Lower leg skin (tissue), 4 donors: ENCODE measurements at regions not wholly inside any gene's neighbourhood (a gene's known extent, or its start where the extent isn't known, plus 50 kb on each side); places are given as distances from the start of the nearest gene placed in this dataset.
"Not testable (repeated sequence)": the region's sequence is repeated elsewhere in the genome, so short reads cannot be mapped to it uniquely, and the experiment has no call there.

Experiments
- DNase-seq, 2 donors: peaks; one replicate each; pipeline ENCODE4 v3.0.0-alpha.2; 2019; ENCODE audit warnings: low spot score in 2 of 2
- H3K4me3 ChIP-seq: fragments of 200-600 bp; sonication (generic); 2 replicates; pipeline ENCODE4 v1.5.1; 2017; ENCODE audit warnings: mild to moderate bottlenecking, low read depth; ENCODE audit not compliant: poor library complexity, severe bottlenecking
- POLR2A ChIP-seq, 2 donors: fragments of 450-650 bp; IDR thresholded peaks; one replicate each; pipeline ENCODE4 v1.6.1; 2016 to 2017; ENCODE audit warnings: antibody characterized with exemption in 2 of 2, mild to moderate bottlenecking in 1 of 2, moderate library complexity in 1 of 2
- WGBS, 2 donors: methylation state at CpG; one replicate each; pipeline ENCODE4 v1.1.5; 2018; 5-methylcytosine and 5-hydroxymethylcytosine counted together
- intact Hi-C: fragments of 100-400 bp; cut with DNase I; formaldehyde crosslinking; loops from one replicate; pipeline ENCODE4 v1.15.0; 2023; ENCODE audit warnings: low total_unique reads
- TF ChIP-seq, protein P1 (sequence below), 3 donors: fragments of 450-650 bp; IDR thresholded peaks; one replicate each; pipeline ENCODE4 v1.5.1; 2016; ENCODE audit warnings: antibody characterized with exemption in 3 of 3, mild to moderate bottlenecking in 3 of 3, moderate library complexity in 2 of 3

DNA sequence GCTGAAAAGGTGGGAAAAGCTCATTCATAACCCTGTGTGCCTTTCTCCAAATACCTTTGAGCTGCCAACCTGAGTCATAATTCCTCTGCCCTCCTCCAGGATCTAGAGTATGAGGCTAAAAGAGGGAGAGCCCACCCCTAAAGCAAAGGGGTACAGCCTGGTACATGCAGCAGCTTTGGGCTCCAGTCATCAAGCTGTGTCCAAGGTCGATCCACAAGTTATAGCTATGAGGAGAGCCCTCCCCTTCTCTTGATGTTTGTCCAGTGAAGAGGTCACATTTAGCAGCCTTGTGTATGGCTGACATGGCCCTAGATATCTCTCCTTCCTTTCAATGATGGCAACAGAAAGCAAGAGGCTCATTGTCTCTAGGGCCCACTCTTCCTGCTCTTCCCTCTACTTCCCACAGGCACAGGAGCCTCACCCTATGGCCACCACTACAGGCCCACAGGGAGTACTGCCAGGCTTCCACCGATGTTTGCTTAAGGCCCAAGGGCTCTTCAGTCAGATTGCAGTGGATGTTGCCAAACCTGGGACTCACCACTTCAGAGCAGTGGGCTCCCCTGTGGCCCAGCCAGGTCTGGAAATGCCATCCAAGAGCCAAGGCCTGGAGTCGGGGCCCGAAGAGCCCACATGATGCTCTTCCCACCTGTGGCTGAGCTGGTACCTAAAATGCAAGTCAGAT is 176.8 kb downstream of the CD83 start:
- TF ChIP-seq POLR2A (IDR thresholded peaks at IDR 0.05): no peak
- TF ChIP-seq, protein P1, sequence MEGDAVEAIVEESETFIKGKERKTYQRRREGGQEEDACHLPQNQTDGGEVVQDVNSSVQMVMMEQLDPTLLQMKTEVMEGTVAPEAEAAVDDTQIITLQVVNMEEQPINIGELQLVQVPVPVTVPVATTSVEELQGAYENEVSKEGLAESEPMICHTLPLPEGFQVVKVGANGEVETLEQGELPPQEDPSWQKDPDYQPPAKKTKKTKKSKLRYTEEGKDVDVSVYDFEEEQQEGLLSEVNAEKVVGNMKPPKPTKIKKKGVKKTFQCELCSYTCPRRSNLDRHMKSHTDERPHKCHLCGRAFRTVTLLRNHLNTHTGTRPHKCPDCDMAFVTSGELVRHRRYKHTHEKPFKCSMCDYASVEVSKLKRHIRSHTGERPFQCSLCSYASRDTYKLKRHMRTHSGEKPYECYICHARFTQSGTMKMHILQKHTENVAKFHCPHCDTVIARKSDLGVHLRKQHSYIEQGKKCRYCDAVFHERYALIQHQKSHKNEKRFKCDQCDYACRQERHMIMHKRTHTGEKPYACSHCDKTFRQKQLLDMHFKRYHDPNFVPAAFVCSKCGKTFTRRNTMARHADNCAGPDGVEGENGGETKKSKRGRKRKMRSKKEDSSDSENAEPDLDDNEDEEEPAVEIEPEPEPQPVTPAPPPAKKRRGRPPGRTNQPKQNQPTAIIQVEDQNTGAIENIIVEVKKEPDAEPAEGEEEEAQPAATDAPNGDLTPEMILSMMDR (IDR thresholded peaks at IDR 0.05): no peak
- no peak for DNase-seq
- 88 to 93% methylated on average over 4 of the region's 4 CpGs for WGBS, 2 donors
- no peak overlapping the region for H3K4me3 ChIP-seq
- intact Hi-C loops: no loop called here

DNA sequence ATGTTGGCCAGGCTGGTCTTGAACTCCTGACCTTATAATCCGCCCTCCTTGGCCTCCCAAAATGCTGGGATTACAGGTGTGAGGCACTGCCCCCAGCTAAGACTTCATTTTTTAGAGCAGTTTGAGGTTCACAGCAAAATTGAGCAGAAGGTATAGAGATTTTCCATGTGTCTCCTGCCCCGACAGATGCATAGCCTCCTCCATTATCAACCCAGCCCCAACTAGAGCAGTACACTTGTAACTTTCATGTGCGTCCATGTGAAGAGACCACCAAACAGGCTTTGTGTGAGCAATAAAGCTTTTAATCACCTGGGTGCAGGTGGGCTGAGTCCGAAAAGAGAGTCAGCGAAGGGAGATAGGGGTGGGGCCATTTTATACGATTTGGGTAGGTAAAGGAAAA is 179.1 kb downstream of the CD83 start:
- 91 to 94% methylated on average over 6 of the region's 6 CpGs for WGBS, 2 donors
- intact Hi-C loops, H3K4me3 ChIP-seq: not testable (repeated sequence)

DNA sequence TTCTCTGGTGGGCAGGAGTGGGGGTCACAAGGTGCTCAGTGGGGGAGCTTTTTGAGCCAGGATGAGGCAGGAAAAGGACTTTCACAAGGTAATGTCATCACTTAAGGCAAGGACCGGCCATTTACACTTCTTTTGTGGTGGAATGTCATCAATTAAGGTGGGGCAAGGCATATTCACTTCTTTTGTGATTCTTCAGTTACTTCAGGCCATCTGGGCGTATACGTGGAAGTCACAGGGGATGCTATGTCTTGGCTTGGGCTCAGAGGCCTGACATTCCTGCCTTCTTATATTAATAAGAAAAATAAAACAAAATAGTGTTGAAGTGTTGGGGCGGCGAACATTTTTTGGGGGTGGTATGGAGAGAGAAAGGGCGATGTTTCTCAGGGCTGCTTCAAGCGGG is 179.5 kb downstream of the CD83 start:
- H3K4me3 ChIP-seq, intact Hi-C loops, DNase-seq: not testable (repeated sequence)
- WGBS, 2 donors: 97 to 99% methylated on average over 7 of the region's 7 CpGs

More for the DNA sequence above, 179.1 kb downstream of the CD83 start:
- not testable (repeated sequence) for DNase-seq

GRCh38 chr6:14300189-14300588 is 182.6 kb downstream of the CD83 start:
- DNase-seq, H3K4me3 ChIP-seq, intact Hi-C loops: not testable (repeated sequence)
- 90 to 96% methylated on average over 16 of the region's 16 CpGs for WGBS, 2 donors

GRCh38 chr6:14300721-14301120 is 183.1 kb downstream of the CD83 start:
- intact Hi-C loops, H3K4me3 ChIP-seq, DNase-seq: not testable (repeated sequence)
- WGBS, 2 donors: 91 to 92% methylated on average over 6 of the region's 9 CpGs

DNA sequence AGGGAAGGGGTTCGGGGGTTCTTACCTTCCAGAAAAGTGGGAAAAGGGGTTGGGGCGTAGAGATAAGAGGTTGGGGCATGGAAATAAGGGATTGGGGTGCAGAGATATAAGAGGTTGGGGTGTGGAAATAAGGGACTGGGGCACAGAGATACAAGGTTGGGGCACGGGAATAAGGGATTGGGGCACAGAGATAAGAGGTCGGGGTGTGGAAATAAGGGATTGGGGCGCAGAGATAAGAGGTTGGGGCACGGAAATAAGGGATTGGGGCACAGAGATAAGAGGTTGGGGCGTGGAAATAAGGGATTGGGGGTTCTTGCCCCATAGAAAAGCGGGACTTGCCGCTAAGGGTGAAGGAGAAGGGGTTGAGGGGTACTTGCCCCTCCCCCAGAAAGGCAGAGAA is 183.9 kb downstream of the CD83 start:
- WGBS, 2 donors: 93 to 98% methylated on average over 9 of the region's 9 CpGs
- intact Hi-C loops, DNase-seq, H3K4me3 ChIP-seq: not testable (repeated sequence)

GRCh38 chr6:14305131-14305530 is 187.6 kb downstream of the CD83 start:
- TF ChIP-seq, protein P1 (IDR thresholded peaks at IDR 0.05): no peak
- no peak for TF ChIP-seq POLR2A (IDR thresholded peaks at IDR 0.05)
- DNase-seq: no peak
- 52 to 64% methylated on average over 5 of the region's 5 CpGs for WGBS, 2 donors
- H3K4me3 ChIP-seq: no peak overlapping the region
- intact Hi-C loops: no loop called here

DNA sequence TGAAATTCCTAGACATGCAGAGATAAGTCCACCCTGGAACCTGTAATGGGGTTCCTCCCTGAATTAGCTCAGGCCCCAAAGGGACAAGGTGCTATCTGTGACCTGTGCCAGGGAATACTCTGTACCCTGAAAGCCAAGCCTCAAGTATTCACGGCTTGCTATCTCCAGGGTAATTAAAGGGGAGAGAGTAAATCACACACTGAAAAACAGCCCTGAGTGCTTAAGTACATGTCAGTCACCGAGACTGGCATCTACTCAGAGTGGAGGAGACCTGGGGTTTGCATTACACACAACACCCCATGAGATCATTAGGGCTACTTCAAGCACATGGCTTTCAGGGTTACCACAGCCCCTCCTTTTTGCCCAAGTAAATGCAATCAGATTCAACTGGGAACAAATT is 188.1 kb downstream of the CD83 start:
- 71 to 83% methylated on average over 2 of the region's 2 CpGs for WGBS, 2 donors
- no peak for DNase-seq
- no peak for TF ChIP-seq POLR2A (IDR thresholded peaks at IDR 0.05)
- TF ChIP-seq, protein P1 (IDR thresholded peaks at IDR 0.05): no peak
- intact Hi-C loops: no loop called here
- no peak overlapping the region for H3K4me3 ChIP-seq
